ENCODE measurements at regions not wholly inside any gene's neighbourhood (a gene's known extent, or its start where the extent isn't known, plus 50 kb on each side); places are given as distances from the start of the nearest gene placed in this dataset.

- Mint-ChIP-seq H3K27ac (no peak overlapping the region), H3K36me3 (ENCODE audit: low read depth) (no peaks in the 10 kb centered on the region)
- no peak for ATAC-seq
Observed at GRCh38 chr10:124288486-124288885, 130.2 kb downstream of the OAT start.

DNA sequence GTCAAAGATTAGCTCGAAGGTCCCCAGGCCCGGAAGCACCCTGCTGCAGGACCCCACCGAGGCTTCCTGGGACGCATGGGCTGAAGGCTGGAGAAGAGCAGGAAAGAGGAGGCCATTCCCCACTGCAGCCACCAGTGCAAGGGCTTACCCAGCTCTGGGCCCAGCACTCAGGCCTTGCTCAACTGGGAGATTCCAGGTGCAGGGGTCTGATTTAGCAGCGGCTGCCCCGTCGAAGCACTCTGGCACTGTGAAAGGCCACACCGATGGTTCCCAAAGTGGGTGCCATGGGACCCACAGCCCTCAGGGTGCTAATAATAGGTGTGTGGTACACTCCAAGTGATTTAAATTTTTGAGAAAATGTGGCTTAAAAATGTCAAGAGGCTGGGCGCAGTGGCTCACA lies 130.9 kb downstream of the OAT start:
- Histone ChIP-seq H2AFZ (no peak overlapping the region), H3K27me3 (ENCODE audit: insufficient read depth) (no peaks in the 10 kb centered on the region), H3F3A (replicated peaks; ENCODE audit: low read depth) (no peaks in the 10 kb centered on the region), H3K4me2 (no peak overlapping the region), H3K79me2 (replicated peaks; ENCODE audit: insufficient read depth) (no peaks in the 10 kb centered on the region), H3K9me2 (ENCODE audit: insufficient read depth) (no peaks in the 10 kb centered on the region), H4K20me1 (replicated peaks; ENCODE audit: insufficient read depth) (no peaks in the 10 kb centered on the region), H3K27ac (ENCODE audit: low read depth) (no peak overlapping the region), H3K4me3 (no peak overlapping the region), H3K4me1 (ENCODE audit: insufficient read depth) (no peaks in the 10 kb centered on the region), H3K36me3 (ENCODE audit: insufficient read depth) (no peaks in the 10 kb centered on the region)
- Mint-ChIP-seq H3K27me3 (ENCODE audit: insufficient read depth, low read depth, poor library complexity) (peaks cover 4% of the 10 kb centered on the region), H3K9me3 (no peaks in the 10 kb centered on the region), H3K27ac (no peak overlapping the region), H3K4me1 (no peaks in the 10 kb centered on the region), H3K36me3 (ENCODE audit: low read depth) (no peaks in the 10 kb centered on the region), H3K4me3 (no peak overlapping the region)
- DNase-seq (ENCODE audit: low spot score) (no peak), ATAC-seq (no peak)
- no peak for TF ChIP-seq EZH2phosphoT487 (IDR thresholded peaks at IDR 0.05; ENCODE audit: unreplicated experiment)
- no peak for TF ChIP-seq ZNF114 (CRISPR knock-in tag; IDR thresholded peaks at IDR 0.05)
- TF ChIP-seq ZNF331 (CRISPR knock-in tag; IDR thresholded peaks at IDR 0.05; ENCODE audit: low read depth) = no peak
- no peak for TF ChIP-seq NANOG (IDR thresholded peaks at IDR 0.05; ENCODE audit: borderline replicate concordance)
- TF ChIP-seq, protein P1, sequence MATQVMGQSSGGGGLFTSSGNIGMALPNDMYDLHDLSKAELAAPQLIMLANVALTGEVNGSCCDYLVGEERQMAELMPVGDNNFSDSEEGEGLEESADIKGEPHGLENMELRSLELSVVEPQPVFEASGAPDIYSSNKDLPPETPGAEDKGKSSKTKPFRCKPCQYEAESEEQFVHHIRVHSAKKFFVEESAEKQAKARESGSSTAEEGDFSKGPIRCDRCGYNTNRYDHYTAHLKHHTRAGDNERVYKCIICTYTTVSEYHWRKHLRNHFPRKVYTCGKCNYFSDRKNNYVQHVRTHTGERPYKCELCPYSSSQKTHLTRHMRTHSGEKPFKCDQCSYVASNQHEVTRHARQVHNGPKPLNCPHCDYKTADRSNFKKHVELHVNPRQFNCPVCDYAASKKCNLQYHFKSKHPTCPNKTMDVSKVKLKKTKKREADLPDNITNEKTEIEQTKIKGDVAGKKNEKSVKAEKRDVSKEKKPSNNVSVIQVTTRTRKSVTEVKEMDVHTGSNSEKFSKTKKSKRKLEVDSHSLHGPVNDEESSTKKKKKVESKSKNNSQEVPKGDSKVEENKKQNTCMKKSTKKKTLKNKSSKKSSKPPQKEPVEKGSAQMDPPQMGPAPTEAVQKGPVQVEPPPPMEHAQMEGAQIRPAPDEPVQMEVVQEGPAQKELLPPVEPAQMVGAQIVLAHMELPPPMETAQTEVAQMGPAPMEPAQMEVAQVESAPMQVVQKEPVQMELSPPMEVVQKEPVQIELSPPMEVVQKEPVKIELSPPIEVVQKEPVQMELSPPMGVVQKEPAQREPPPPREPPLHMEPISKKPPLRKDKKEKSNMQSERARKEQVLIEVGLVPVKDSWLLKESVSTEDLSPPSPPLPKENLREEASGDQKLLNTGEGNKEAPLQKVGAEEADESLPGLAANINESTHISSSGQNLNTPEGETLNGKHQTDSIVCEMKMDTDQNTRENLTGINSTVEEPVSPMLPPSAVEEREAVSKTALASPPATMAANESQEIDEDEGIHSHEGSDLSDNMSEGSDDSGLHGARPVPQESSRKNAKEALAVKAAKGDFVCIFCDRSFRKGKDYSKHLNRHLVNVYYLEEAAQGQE (IDR thresholded peaks at IDR 0.05; ENCODE audit: unreplicated experiment) = no peak

More at GRCh38 chr10:124288486-124288885, 130.2 kb downstream of the OAT start:
- H3K9me2 ChIP-seq (ENCODE audit: insufficient read depth) = no peaks in the 10 kb centered on the region
- H3K27ac ChIP-seq (ENCODE audit: low read depth) = no peak overlapping the region
- H3K4me3 ChIP-seq = no peak overlapping the region
- no peak overlapping the region for H3K4me2 ChIP-seq
- H3K27me3 ChIP-seq (ENCODE audit: insufficient read depth) = no peaks in the 10 kb centered on the region
- no peaks in the 10 kb centered on the region for H3K4me1 ChIP-seq (ENCODE audit: insufficient read depth)
- no peaks in the 10 kb centered on the region for H3K79me2 ChIP-seq (replicated peaks; ENCODE audit: insufficient read depth)
- H2AFZ ChIP-seq = no peak overlapping the region
- Mint-ChIP-seq H3K4me1 (no peaks in the 10 kb centered on the region), H3K4me3 (no peak overlapping the region), H3K27me3 (ENCODE audit: insufficient read depth, low read depth, poor library complexity) (peaks cover 2% of the 10 kb centered on the region), H3K9me3 (no peaks in the 10 kb centered on the region)
- TF ChIP-seq EZH2phosphoT487 (IDR thresholded peaks at IDR 0.05; ENCODE audit: unreplicated experiment) = no peak
- TF ChIP-seq ZNF331 (CRISPR knock-in tag; IDR thresholded peaks at IDR 0.05; ENCODE audit: low read depth) = no peak
- no peak for TF ChIP-seq JUNB (IDR thresholded peaks at IDR 0.05; ENCODE audit: unreplicated experiment)
- TF ChIP-seq STAT1 (IDR thresholded peaks at IDR 0.05; ENCODE audit: unreplicated experiment) = no peak
- no peak for TF ChIP-seq POLR2AphosphoS5 (IDR thresholded peaks at IDR 0.05; ENCODE audit: low read depth)
- TF ChIP-seq CTCF (conservative IDR thresholded peaks at IDR 0.05; ENCODE audit: low read depth in 2 of 2) = no peak
- no peaks in the 10 kb centered on the region for H3F3A ChIP-seq (replicated peaks; ENCODE audit: low read depth)
- no peak for DNase-seq (ENCODE audit: low spot score)
- no peaks in the 10 kb centered on the region for H3K36me3 ChIP-seq (ENCODE audit: insufficient read depth)
- no peaks in the 10 kb centered on the region for H4K20me1 ChIP-seq (replicated peaks; ENCODE audit: insufficient read depth)
